ENCODE measurements at regions not wholly inside any gene's neighbourhood (a gene's known extent, or its start where the extent isn't known, plus 50 kb on each side); places are given as distances from the start of the nearest gene placed in this dataset.

GRCh38 chr5:30838936-30839496 lies 354.5 kb upstream of the CDH6 start:
- TF ChIP-seq CTCF (IDR thresholded peaks at IDR 0.05; ENCODE audit: control extremely low read depth in 1 of 3, insufficient read depth in 1 of 3, low read depth in 1 of 3, low read length in 3 of 3) (no peak), SRF (IDR thresholded peaks at IDR 0.05; ENCODE audit: low read depth, low read length) (no peak), MAX (IDR thresholded peaks at IDR 0.05) (no peak)

All from H1 (cell line).